Stomach (tissue), 4 donors: ENCODE measurements at regions not wholly inside any gene's neighbourhood (a gene's known extent, or its start where the extent isn't known, plus 50 kb on each side); places are given as distances from the start of the nearest gene placed in this dataset.

Experiments
- EP300 ChIP-seq: sonication (generic); formaldehyde crosslinking; IDR thresholded peaks from one replicate; pipeline ENCODE4 v1.6.1; 2017; ENCODE audit warnings: antibody characterized with exemption
- POLR2A ChIP-seq, 4 donors: fragments of 450-650 bp; IDR thresholded peaks; one replicate each; pipeline ENCODE4 v1.6.1; 2016; ENCODE audit warnings: antibody characterized with exemption in 4 of 4, control low read depth in 2 of 4, mild to moderate bottlenecking in 1 of 4, moderate library complexity in 1 of 4
- POLR2AphosphoS5 ChIP-seq, 3 donors: sonication (generic); formaldehyde crosslinking; IDR thresholded peaks; one replicate each; pipeline ENCODE4 v1.6.1; 2016; ENCODE audit warnings: antibody characterized with exemption in 3 of 3
- TF ChIP-seq, protein P1 (sequence below), 7 experiments: fragments of 450-650 bp in 4 of 7; fragments of 200-600 bp in 3 of 7; sonication (generic) in 3 of 7; IDR thresholded peaks; one replicate each; pipeline ENCODE4 v1.5.1; 2016 to 2019; ENCODE audit warnings: antibody characterized with exemption in 7 of 7, control low read depth in 2 of 7, mild to moderate bottlenecking in 1 of 7

DNA sequence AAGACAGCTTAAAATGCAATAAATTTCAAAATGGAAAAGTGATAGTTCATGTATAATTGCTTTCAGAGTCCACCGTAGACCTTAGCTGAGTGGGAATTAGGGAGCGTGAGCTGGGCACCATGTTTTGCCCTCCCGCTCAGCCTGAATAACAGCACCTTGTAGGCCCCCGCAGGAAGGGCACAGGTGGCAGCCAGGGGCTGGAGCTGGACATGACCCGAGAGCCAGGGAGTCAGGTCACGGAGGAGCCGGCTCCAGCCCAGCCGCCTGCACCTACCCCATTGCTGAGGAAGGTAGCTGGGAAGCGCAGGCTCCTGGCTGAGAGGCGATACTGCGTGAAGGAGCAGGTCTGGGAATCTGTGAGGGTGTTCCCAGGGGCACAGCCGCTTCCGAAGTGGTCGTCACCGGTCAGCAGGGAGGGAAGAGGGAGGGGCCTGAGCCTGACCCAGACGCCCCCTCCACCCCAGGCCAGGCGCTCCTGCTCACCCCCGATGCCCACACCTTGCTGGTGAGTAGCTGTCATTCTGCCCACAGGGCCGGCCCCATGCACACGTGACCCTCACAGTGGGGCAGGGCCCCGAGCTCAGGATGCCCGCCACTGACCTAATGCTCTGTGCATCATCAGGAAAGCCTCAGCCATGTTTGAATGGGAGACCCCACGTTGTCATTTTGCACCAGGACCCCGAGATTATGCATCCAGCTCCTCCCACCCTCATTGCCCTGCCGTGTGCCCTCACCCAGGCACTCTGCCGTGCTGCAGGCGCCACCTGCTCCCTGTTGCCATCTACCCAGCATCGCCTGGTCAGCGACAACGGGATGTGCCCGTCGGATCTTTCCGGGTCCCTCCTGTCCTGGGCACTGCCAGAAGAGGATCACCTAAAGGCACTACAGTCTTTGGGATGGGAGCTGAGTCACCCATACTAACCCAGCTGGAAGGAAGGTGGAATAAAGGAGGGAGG, 129.2 kb upstream of the TCERG1L start:
- TF ChIP-seq, protein P1, sequence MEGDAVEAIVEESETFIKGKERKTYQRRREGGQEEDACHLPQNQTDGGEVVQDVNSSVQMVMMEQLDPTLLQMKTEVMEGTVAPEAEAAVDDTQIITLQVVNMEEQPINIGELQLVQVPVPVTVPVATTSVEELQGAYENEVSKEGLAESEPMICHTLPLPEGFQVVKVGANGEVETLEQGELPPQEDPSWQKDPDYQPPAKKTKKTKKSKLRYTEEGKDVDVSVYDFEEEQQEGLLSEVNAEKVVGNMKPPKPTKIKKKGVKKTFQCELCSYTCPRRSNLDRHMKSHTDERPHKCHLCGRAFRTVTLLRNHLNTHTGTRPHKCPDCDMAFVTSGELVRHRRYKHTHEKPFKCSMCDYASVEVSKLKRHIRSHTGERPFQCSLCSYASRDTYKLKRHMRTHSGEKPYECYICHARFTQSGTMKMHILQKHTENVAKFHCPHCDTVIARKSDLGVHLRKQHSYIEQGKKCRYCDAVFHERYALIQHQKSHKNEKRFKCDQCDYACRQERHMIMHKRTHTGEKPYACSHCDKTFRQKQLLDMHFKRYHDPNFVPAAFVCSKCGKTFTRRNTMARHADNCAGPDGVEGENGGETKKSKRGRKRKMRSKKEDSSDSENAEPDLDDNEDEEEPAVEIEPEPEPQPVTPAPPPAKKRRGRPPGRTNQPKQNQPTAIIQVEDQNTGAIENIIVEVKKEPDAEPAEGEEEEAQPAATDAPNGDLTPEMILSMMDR (IDR thresholded peaks at IDR 0.05): no peak
- no peak for TF ChIP-seq EP300
- no peak for TF ChIP-seq POLR2A (IDR thresholded peaks at IDR 0.05)
- TF ChIP-seq POLR2AphosphoS5 (IDR thresholded peaks at IDR 0.05): no peak
